ENCODE measurements at regions not wholly inside any gene's neighbourhood (a gene's known extent, or its start where the extent isn't known, plus 50 kb on each side); places are given as distances from the start of the nearest gene placed in this dataset.
A peak's percentile ranks its signal among the peaks of the same experiment; 100 is the strongest.

GRCh38 chr21:18460979-18461378 is 57.4 kb upstream of the TMPRSS15 start:
- no peak for DNase-seq (ENCODE audit: low spot score)

- DNase-seq (ENCODE audit: low spot score): no peak
Measured at GRCh38 chr21:18461743-18462142, 58.2 kb upstream of the TMPRSS15 start.

- DNase-seq (ENCODE audit: low spot score): no peak
Measured at GRCh38 chr21:18467715-18468114, 64.1 kb upstream of the TMPRSS15 start.

GRCh38 chr21:18468790-18469189 is 65.2 kb upstream of the TMPRSS15 start:
- no peak for DNase-seq (ENCODE audit: low spot score)

GRCh38 chr21:18476639-18477038 is 73.1 kb upstream of the TMPRSS15 start:
- no peak for DNase-seq (ENCODE audit: low spot score)

- DNase-seq (ENCODE audit: low spot score): no peak
Measured at GRCh38 chr21:18477043-18477442, 73.5 kb upstream of the TMPRSS15 start.

GRCh38 chr21:18478513-18478912 is 74.9 kb upstream of the TMPRSS15 start:
- no peak for DNase-seq (ENCODE audit: low spot score)

- DNase-seq (ENCODE audit: low spot score): no peak
Measured at GRCh38 chr21:18488252-18488651, 84.7 kb upstream of the TMPRSS15 start.

GRCh38 chr21:18493422-18493821 is 89.8 kb upstream of the TMPRSS15 start:
- no peak for DNase-seq (ENCODE audit: low spot score)

GRCh38 chr21:18495523-18495922 is 91.9 kb upstream of the TMPRSS15 start:
- no peak for DNase-seq (ENCODE audit: low spot score)

- DNase-seq (ENCODE audit: low spot score): no peak
Measured at GRCh38 chr21:18498431-18498830, 94.8 kb upstream of the TMPRSS15 start.

GRCh38 chr21:18499761-18500376 is 96.3 kb upstream of the TMPRSS15 start:
- DNase-seq (ENCODE audit: low spot score): peak; percentile 52

GRCh38 chr21:18518054-18518481 is 114.5 kb upstream of the TMPRSS15 start:
- no peak for DNase-seq (ENCODE audit: low spot score)

GRCh38 chr21:18521204-18521603 is 117.6 kb upstream of the TMPRSS15 start:
- DNase-seq (ENCODE audit: low spot score): no peak

- no peak for DNase-seq (ENCODE audit: low spot score)
Measured at GRCh38 chr21:18522181-18522972, 118.8 kb upstream of the TMPRSS15 start.

- no peak for DNase-seq (ENCODE audit: low spot score)
Measured at GRCh38 chr21:18524097-18524880, 120.7 kb upstream of the TMPRSS15 start.

GRCh38 chr21:18529254-18529653 is 125.7 kb upstream of the TMPRSS15 start:
- DNase-seq (ENCODE audit: low spot score): no peak

- no peak for DNase-seq (ENCODE audit: low spot score)
Measured at GRCh38 chr21:18542081-18542480, 138.5 kb upstream of the TMPRSS15 start.

- DNase-seq (ENCODE audit: low spot score): no peak
Measured at GRCh38 chr21:18545908-18546307, 142.3 kb upstream of the TMPRSS15 start.

- no peak for DNase-seq (ENCODE audit: low spot score)
Measured at GRCh38 chr21:18547347-18547746, 143.8 kb upstream of the TMPRSS15 start.

- DNase-seq (ENCODE audit: low spot score): no peak
Measured at GRCh38 chr21:18548249-18548648, 144.7 kb upstream of the TMPRSS15 start.

- DNase-seq (ENCODE audit: low spot score): no peak
Measured at GRCh38 chr21:18549214-18549905, 145.8 kb upstream of the TMPRSS15 start.
